ENCODE measurements at regions not wholly inside any gene's neighbourhood (a gene's known extent, or its start where the extent isn't known, plus 50 kb on each side); places are given as distances from the start of the nearest gene placed in this dataset.

GRCh38 chr7:153588586-153588985 is 463.6 kb upstream of the DPP6 start:
- ChIA-PET CTCF (ENCODE audit: low intra/inter-chr PET ratio, low total read pairs) (no interaction called here), POLR2A (no interaction called here)
- in situ Hi-C loops (cut with HindIII; ENCODE audit: extremely low pct_ligation_motif_present, low pct_unique_long_range_greater_than_20kb) (no loop called here), intact Hi-C loops (cut with micrococcal nuclease; ENCODE audit: unreplicated experiment) (no loop called here)
- Histone ChIP-seq H3K4me1 (ENCODE audit: insufficient read depth, low read length) (no peaks in the 10 kb centered on the region), H3K4me2 (ENCODE audit: low read depth, low read length) (no peak overlapping the region), H3K27me3 (ENCODE audit: control insufficient read depth in 1 of 2, insufficient read depth in 2 of 2, low read length in 2 of 2) (no peaks in the 10 kb centered on the region), H2AFZ (ENCODE audit: low read length) (no peak overlapping the region), H4K20me1 (ENCODE audit: insufficient read depth, low read length) (no peaks in the 10 kb centered on the region), H3K79me2 (ENCODE audit: insufficient read depth, low read length) (no peaks in the 10 kb centered on the region), H3K36me3 (replicated peaks in 1 of 2; ENCODE audit: control insufficient read depth in 1 of 2, insufficient read depth in 2 of 2, low read length in 2 of 2) (no peaks in the 10 kb centered on the region), H3K4me3 (replicated peaks in 1 of 3; ENCODE audit: insufficient read depth in 1 of 3, low read depth in 2 of 3, low read length in 3 of 3) (no peak overlapping the region), H3K9me3 (ENCODE audit: low read length) (peaks cover 22% of the 10 kb centered on the region; the same call in 1 of the 2 replicates), H3K27ac (ENCODE audit: extremely low read length, insufficient read depth, low read length) (no peak overlapping the region), H3K9ac (ENCODE audit: insufficient read depth, low read depth, low read length) (no peak overlapping the region)
- TF ChIP-seq TEF (CRISPR knock-in tag; IDR thresholded peaks at IDR 0.05) (no peak), HBP1 (CRISPR knock-in tag; IDR thresholded peaks at IDR 0.05; ENCODE audit: low read depth) (no peak), CTCF (CRISPR knock-in tag; IDR thresholded peaks at IDR 0.05) (no peak)
- no peak for ATAC-seq
- WGBS (ENCODE audit: low lambda C conversion rate): 0% methylated on average over 4 of the region's 5 CpGs
- no TSS peak for BruUV-seq (replicated peaks)
- no peak for DNase-seq (ENCODE audit: low spot score)
- no peak for FAIRE-seq

GRCh38 chr7:153590136-153590535 is 462.1 kb upstream of the DPP6 start:
- Histone ChIP-seq H3K27ac (ENCODE audit: extremely low read length, insufficient read depth, low read length) (no peak overlapping the region), H3K9me3 (ENCODE audit: low read length) (peaks cover 27% of the 10 kb centered on the region; the same call in 1 of the 2 replicates), H4K20me1 (ENCODE audit: insufficient read depth, low read length) (no peaks in the 10 kb centered on the region), H2AFZ (ENCODE audit: low read length) (no peak overlapping the region), H3K79me2 (ENCODE audit: insufficient read depth, low read length) (no peaks in the 10 kb centered on the region), H3K27me3 (ENCODE audit: control insufficient read depth in 1 of 2, insufficient read depth in 2 of 2, low read length in 2 of 2) (no peaks in the 10 kb centered on the region), H3K4me3 (replicated peaks in 1 of 3; ENCODE audit: insufficient read depth in 1 of 3, low read depth in 2 of 3, low read length in 3 of 3) (no peak overlapping the region), H3K4me1 (ENCODE audit: insufficient read depth, low read length) (no peaks in the 10 kb centered on the region), H3K4me2 (ENCODE audit: low read depth, low read length) (no peak overlapping the region), H3K36me3 (replicated peaks in 1 of 2; ENCODE audit: control insufficient read depth in 1 of 2, insufficient read depth in 2 of 2, low read length in 2 of 2) (no peaks in the 10 kb centered on the region), H3K9ac (ENCODE audit: insufficient read depth, low read depth, low read length) (no peak overlapping the region)
- ATAC-seq (peak; percentile 62), FAIRE-seq (no peak), DNase-seq (ENCODE audit: low spot score) (no peak)
- intact Hi-C loops (cut with micrococcal nuclease; ENCODE audit: unreplicated experiment): no loop called here
- BruUV-seq (replicated peaks): no TSS peak
- CTCF ChIA-PET (ENCODE audit: low intra/inter-chr PET ratio, low total read pairs): no interaction called here
- WGBS (ENCODE audit: low lambda C conversion rate): 33% methylated on average over 16 of the region's 16 CpGs
- POLR2A ChIA-PET: no interaction called here
- in situ Hi-C loops (cut with HindIII; ENCODE audit: extremely low pct_ligation_motif_present, low pct_unique_long_range_greater_than_20kb): no loop called here
- TF ChIP-seq ZNF263 (CRISPR knock-in tag; IDR thresholded peaks at IDR 0.05) (no peak), HDAC1 (CRISPR knock-in tag; IDR thresholded peaks at IDR 0.05) (no peak), NR2C2 (CRISPR knock-in tag; IDR thresholded peaks at IDR 0.05; ENCODE audit: borderline replicate concordance) (no peak), ZNF446 (CRISPR knock-in tag; IDR thresholded peaks at IDR 0.05) (no peak), HMGXB3 (CRISPR knock-in tag; IDR thresholded peaks at IDR 0.05; ENCODE audit: borderline replicate concordance) (no peak), MLX (CRISPR knock-in tag; IDR thresholded peaks at IDR 0.05) (no peak), ZNF317 (CRISPR knock-in tag; IDR thresholded peaks at IDR 0.05) (no peak)
